Stimulated activated CD4-positive, alpha-beta T cell treated with anti-CD3 and anti-CD28 coated beads, TNF-alpha, amount 100 ng/mL, for 4 hours (primary cell): ENCODE measurements at regions not wholly inside any gene's neighbourhood (a gene's known extent, or its start where the extent isn't known, plus 50 kb on each side); places are given as distances from the start of the nearest gene placed in this dataset.
A peak's percentile ranks its signal among the peaks of the same experiment; 100 is the strongest.
"Not testable (repeated sequence)": the region's sequence is repeated elsewhere in the genome, so short reads cannot be mapped to it uniquely, and the experiment has no call there.

Experiments used
- DNase-seq, 3 experiments: peaks; one replicate each; pipeline ENCODE4 v3.0.0-alpha.2; 2020; ENCODE audit warnings: low read depth in 3 of 3

DNA sequence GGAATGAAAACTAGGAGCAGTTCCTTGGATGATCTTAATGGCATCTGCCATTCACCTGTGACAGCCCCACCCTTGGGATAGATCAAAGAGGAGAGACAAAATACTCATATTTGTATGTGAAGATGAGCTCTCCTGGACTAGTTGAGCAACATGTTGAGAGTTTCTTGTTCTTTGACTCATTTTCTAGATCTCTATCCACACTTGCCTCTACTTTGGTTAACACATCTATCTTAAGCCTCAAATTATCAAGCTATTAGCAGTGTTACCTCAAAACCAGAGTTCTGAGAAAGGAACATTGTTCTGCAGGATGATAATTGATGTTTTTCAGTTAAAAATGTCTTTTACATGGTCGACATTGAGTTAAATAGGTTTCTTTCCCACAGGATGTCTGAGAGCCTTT, 94.2 kb upstream of the TEX13D start:
- DNase-seq, result no peak

DNA sequence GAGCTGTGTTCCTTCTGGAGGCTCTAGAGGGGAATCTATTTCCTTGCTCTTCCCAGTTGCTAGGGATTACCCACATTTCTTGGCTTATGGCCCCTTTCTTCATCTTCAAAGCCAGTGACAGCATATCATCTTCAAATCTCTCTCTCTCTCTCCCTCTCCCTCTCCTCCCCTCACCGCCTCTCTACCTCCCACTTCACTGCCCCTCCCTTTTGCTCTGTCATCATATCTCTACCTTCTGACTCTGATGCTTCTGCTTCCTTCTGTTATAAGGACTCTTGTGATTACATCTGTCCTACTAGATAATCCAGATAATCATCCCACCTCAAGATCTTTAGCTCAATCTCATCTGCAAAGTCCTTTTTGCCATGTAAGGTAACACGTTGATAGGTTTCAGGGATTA, 93.1 kb upstream of the TEX13D start:
- peak in 1 of 3 experiments; percentile 10 for DNase-seq

DNA sequence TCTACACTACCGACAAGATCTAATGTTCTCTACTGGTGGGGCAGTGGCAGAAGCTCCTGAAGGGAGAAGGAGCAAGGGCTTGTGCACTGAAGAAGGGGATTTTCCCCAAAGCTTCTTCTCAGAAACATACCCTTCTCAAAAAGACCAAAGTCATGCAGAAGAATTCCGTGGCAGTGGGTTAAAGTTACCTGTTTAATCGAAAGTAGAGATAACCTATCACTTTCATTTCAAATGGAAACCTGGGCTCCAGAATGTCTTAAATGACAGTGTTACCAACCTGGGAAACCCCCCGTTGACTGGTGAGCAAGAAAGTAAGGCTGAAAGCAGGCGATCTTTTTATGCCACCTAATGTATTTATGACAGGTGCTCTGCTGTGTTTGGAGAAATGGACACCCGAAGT, 92.5 kb upstream of the TEX13D start:
- peak in 1 of 3 experiments; percentile 5 for DNase-seq

DNA sequence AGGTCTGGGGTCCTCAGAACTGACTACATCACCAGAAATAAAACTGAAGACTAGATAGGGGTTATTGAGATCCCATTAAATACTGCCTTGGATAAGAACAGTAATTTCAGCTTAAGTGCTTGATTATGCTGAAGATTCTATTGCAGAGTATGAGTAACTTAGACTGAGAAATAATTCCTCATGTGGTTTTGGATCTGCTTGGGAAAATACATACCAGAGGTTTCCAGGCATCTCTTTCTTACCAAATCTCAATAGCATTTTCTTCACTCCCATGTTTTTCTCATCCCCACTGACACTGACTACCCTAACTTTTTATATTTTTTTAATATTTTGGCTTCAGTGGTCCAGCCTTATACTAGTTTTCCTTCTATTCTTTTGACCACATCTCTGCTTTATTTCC, 92.0 kb upstream of the TEX13D start:
- no peak for DNase-seq

DNA sequence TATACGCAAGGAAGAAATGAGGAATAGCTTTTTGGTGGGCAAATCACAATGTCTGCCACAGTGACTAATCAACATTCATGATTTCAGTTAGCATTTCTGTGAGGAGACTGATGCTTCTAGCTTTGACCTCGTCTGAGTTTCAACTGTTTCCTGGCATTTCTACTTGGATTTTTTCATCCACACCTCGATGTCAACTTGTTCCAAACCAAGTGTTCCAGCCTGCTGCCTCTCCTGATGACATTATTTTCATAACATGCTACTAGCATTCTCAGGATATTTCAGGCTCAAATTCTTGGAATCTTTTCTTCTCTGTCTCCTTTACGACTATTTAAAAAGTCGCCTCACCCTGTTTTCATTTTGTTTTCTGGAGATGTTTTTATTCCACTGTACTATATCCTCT, 90.3 kb upstream of the TEX13D start:
- no peak for DNase-seq

DNA sequence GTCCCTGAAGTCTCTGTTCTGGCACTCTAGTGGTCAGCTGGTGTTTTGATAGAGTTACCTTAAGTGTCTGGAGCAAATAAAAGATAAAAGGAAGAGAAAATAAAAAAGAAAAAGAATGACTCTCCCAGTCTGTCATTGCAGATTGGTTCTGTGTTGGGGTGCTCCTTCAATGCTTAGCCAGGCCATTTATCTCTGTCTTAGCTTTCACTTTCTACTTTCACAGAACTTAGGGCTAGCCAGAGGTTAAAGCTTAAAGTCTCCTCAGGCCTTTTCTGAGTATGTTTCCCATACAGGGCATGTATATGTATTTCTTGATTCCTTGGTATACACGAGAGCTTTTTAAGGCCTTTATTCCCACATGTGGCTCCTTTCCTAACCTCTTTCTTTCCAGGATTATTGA, 83.1 kb upstream of the TEX13D start:
- no peak for DNase-seq

DNA sequence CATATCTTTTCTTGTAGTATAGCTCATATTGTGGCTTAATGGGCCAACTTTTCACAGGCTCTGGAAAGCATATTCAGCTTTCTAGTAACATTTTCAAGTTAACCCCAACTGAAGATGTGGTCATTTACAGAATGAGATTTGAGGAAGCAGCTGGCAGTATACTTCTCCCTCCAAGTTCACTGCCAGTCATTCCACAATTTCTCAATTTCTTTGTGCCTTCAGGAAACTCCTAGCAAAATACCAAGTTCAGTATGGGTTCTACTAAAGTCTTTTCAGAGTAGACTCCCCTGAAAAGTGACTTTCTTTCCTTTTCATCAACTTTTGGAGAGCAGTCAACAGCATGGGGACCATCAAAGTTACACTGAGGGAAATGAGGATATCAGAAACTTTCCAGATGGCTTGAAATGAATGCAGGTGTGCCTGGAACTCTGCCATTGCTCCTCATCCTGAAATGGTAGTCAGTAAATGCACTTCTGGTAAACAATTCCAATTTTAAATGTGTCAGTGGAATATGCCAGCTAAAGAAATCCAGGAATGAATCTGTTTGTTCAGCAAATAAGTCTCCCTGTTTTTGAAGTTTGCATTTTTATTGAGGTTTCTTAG, 81.5 kb upstream of the TEX13D start:
- no peak for DNase-seq

DNA sequence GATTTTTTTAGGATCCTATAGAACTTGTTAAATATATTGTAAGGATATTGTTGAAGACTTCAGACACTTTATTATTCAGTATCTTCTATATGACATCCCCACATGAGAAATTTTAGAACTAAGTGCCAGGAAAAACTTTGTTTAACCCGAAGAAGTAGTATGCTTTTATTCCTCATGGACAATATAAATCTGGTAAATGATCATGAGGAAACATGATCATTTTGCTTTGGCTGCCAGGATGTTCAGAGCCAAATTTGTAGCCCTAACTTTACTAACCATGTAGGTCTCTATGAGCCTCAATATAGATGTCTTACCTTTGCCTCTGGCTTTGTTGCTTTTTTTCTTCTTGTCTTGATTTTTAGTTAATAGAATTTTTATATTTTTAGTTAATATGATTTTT, 77.8 kb upstream of the TEX13D start:
- no peak for DNase-seq

DNA sequence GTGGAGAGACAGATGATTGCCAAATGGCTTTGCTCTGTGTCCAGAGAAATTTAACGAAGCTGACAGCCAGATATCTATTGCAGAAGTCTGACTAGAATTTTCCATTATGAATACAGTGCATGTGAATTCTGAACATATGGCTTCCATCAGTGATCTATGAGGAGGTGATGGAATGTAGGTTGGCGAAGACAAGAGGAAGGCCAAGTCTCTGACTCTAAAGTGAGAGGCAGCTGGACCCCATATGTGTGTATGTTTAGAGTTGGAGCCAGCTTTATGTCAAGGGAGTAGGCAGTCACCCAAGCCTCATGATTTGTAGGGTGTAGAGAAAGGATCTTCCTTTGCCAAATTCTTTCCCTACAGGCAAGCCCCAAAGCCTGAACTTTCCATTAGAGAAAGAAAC, 76.2 kb upstream of the TEX13D start:
- DNase-seq, result no peak

DNA sequence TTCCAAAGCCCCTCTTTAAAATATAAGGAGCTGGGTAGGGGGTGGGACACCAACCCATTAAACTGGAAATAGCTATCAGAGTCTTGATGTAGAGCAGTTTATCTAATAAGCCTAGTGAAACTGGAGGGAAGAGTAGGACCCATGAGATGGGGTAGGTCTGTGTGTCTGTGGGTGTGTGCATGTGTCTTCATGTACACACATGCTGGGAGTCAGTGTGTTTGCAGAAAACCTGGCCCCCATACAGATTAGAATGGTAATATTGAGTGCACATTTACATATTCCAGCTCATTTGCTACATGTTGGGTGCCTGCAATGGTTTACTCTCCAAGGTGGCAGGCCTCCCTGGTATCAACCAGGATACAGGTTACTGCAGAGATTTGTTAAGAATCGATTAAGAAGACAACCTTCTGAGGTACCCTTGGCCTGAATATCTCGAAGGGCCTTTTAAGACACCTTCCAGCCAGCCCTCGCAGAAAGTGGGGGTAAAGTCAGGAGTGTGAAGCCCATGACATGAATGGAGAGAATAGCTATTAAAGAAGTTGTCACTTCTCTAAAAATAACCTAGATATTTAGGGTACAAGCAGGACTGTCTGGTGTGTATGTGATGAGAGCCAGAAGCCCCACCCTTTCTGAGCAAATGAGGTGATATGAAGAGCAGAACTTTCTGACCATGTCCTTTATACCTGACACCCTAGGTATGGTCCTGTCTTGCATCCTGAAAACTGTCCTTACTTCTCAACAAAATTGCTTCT, 75.7 kb upstream of the TEX13D start:
- DNase-seq, result no peak

DNA sequence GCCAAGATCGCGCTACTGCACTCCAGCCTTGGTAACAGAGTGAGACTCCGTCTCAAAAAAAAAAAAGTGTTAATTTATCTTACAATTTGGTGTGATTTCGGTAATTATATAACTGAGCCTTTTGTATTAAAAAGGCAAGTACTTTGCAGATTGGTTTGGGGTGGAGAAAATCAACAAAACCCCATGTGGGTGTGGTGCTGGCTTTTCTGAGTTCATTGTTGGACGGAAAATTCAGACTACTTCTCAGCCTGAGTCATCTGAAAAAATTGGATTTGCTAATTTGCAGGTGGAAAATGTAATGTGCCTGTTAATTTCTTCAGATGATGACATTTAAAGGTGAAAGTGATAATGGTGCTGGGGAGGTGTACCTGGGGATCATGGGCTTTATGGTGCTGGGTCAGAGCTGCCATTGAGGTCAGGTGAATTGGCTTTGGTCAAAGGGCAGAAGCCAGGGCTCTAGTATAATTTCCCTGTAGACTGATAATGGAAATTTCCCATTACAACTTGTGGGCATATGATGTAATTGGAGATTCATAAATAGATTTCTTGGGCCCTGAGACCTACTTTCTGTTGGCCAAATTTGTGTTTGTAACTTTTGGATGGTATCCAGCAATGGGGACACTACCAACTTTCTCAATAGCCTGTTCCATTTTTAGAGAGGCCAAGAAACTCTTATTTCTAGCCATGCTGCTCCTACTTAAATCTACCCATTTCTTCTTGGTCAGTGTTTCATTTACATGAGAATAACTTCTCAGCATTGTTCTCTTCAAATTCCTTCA, 74.3 kb upstream of the TEX13D start:
- DNase-seq, result no peak

DNA sequence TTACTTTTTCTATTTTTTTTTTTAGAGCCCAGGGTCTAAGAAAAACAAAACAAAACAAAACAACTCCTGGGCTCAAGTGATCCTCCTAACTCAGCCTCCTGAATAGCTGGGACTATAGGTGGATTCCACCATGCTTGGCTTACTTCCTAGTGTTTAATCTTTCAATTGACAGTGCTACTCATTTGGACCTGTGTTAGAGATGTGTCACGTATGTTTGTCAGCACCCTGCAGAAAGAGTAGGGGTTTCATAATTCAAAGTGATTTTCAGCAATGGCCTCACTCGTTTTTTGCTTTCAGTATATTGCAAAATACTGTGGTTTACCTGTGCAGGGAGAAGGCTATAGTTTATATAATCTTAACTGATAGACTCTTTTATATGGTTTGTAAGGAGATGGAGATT, 71.6 kb upstream of the TEX13D start:
- no peak for DNase-seq

DNA sequence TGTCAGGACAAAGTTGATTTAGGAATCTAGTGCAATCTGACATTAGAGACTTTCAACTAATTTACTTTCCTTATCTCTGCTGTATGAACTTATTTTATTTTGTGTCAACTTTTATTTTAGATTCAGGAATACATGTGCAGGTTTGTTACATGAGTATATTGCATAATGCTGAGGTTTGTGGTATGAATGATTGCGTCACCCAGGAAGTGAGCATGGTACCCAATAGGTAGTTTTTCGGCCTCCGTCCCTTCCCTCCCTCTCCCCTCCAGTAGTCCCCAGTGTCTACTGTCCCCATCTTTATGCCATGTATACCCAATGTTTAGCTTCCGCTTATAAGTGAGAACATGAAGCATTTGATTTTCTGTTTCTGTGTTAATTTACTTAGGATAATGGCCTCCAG, 68.7 kb upstream of the TEX13D start:
- DNase-seq, result no peak

DNA sequence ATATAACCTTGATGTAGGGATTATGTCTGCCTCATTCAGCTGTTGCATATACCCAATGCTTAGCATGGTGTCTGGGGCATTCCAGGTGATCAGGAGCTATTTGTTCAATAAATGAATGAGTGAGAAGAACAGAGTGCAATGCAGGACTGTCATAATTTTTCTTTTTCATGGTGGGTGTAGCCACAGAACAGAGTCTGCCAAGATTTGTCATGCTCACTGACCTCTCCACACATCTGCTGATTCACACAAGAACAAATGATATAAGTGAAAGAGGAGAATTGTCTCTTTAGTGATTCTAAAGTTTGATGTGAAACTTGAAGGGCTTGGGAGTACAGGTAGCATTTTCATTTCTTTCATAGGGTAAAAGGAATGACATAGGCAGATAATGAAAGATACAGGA, 64.4 kb upstream of the TEX13D start:
- DNase-seq, result no peak

DNA sequence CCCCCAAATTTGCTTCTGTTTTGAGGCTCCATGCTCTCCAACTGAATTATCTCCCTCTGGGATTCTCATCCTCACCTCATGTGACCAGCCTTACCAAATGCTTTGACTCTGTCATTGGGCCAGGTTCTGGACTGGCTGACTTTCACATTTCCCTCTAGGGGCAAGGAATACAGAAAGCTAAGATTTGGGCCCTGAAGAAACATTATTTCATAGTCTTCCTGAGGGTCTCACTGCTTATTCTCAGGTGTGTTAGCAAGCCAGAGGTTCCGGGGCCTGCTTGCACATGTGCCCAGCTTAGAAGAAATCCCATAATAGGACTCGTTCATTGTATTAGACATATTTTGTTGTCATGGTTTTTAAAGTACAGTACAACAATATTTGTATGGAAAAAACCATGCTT, 62.6 kb upstream of the TEX13D start:
- DNase-seq, result no peak

DNA sequence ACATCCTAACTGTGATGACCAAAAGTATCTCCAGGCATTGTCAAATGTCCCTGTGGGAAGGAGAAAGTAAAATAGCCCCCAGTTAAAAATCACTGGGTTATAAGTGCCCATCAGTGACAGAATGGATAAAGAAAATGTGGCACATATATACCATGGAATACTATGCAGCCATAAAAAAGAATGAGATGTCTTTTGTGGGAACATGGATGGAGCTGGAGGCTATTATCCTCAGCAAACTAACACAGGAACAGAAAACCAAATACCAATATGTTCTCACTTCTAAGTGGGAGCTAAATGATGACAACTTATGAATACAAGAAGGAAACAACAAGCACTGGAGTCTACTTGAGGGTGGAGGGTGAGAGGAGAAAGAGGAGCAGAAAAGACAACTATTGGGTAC, 60.9 kb upstream of the TEX13D start:
- not testable (repeated sequence) for DNase-seq

DNA sequence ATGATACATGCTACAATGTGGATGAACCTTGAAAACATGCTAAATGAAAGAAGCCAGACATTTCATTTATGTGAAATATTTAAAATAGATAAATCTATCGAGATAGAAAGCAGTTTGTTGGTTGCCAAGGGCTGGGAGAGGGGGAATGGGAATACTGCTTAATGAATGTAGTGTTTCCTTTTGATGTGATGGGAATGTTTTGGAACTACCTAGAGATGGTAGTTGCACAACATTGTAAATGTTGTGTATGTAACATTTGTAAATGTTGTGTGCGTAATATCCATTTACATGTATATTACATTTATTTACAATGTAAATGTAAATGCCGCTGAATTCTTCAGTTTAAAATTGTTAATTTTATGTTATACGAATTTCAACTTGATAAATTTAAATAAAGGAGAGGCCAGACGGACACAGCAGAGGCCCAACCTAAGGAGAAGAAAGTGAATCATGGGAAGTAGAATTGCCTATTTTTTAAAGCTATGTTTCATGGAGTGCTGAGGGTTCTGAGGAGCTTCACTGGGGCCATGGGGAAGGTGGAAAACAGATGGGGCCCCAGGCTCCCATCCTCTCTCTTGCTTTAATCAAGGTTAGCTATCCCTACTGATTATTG, 60.0 kb upstream of the TEX13D start:
- no peak for DNase-seq

DNA sequence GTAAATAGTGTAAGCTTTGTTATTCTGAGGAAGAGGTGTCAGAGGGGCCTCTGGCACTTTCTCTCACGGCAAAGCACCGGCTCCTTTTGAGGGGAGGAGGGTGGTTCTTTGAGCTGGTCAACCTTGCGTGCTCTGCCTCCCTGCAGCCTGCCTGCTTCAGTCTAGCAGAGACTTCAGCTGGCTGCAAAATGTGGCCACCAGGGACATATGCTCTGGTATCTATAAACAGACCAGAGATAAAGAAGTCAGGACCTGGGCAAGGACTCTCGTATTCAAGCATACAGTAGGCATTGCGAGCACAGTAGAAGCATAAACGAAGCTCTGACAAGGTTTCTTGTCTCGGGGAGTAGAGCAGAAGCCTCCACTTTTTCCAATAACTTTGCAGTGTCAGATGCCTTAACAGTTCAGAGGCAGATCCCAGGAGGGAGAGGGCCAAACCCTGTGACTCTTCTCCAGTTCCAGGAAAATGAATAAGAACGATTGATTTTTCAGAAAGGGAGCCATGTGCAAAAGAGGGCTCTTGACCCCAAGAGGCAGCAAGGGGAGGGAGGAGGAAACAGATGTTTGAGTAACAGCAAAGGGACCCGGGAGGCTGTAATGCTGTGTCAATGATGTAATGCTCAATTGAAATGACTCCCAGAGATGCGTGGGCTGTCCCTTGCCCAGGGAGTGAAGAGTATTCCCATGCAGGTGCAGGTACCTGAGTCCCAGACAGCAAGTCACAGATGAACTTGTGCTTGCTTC, 57.9 kb upstream of the TEX13D start:
- DNase-seq, result no peak

DNA sequence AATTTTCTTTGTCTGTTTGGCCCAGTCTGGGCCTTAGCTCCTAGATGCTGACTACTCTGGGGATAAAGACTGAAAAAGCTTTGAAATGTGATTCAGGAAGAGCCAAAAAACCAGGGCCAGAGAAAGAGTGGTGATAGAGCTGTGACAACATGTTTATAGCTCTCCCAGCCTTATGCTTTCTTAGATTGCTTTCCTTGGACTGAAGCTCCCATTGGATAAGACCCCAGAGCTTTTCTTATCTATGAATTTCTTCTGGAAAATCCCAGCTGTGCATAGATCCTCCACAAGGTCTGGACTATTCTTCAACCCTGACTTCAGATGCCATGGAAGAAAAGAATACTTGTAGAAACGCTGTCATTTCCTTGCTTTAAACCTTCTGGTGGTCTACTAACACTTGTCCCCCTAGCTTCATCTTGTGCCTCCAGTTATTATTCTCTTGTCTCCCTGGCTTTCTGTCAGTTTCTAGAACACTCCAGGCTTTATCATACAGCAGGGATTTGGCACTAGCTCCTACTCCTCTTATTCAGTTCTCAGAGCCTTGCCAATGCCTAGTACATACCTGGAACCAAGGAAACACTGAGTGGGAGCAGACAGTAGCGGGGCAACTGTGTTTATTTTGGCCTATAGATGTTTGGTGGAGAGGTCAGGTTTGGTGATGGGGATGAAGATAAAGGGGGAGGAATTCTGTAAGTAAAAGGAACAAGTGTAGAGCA, 57.1 kb upstream of the TEX13D start:
- no peak for DNase-seq

DNA sequence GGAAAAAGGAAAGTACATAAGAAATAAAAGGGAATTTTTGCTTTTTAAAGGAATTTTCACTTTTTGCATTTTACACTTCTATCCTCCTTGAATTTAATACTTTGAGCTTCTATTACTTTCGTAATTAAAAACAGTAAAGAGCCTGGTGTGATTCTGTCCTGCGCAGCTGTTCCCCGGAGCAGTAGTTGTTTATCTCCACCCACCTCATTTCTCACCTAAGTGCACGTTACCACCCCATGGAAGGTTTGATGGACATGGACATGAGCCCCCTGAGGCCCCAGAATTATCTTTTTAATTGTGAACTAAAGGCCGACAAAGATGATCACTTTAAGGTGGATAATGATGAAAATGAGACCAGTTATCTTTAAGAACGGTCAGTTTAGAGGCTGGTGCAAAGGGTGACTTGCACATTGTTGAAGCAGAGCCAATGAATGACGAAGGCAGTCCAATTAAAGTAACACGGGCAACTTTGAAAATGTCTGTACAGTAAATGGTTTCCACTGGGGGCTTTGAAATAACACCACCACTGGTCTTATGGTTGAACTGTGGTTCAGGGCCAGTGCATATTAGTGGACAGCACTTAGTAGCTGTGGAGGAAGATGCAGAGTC, 52.1 kb upstream of the TEX13D start:
- DNase-seq, result no peak

DNA sequence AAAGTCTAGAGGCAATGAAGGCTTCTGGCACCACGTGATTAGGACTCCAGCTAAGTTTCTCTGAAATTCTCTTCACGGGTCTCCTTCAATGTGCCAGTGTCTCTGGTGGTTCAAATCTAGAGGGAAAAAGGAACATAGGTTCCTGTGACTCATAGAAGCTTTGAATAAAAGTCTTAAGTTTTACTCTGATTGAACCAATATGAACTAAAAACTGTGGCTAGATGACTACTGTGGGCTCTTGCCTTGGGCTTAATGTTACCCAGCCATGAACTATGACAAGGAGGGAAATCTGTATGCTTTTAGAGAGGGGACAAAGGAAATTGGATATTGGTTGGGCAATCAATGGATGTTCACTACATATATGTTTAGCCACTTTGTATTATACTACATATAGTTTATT, 49.9 kb upstream of the TEX13D start:
- DNase-seq, result no peak
